NCI-H146 treated with DMSO at 0.1 percent for 48 hours (cell line): ENCODE measurements at regions not wholly inside any gene's neighbourhood (a gene's known extent, or its start where the extent isn't known, plus 50 kb on each side); places are given as distances from the start of the nearest gene placed in this dataset.
"Not testable (repeated sequence)": the region's sequence is repeated elsewhere in the genome, so short reads cannot be mapped to it uniquely, and the experiment has no call there.

Source experiments
- DNase-seq: peaks from one replicate; lab custom pipeline; 2025; ENCODE audit not compliant: unreplicated experiment; lab: John Stamatoyannopoulos, UW

DNA sequence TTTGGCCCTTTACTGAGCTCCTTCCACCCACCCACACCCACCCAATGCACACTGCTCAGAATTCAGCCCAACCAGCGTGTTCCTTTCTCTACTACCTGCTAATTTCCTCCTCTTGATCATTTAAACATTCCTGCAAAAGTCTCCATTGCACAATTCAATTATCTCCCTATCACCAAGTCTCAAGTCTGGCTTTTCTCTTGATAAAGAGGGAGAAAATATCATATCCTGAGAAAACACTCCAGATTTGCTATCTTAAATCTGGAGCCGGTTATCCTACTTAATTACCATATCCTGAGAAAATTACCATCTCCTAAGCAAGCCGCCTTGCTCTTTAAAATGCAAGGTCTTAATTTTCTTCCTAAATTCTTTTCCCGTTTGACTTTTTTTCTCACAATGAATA lies 505.5 kb downstream of the XPNPEP1 start:
- no peak for DNase-seq

DNA sequence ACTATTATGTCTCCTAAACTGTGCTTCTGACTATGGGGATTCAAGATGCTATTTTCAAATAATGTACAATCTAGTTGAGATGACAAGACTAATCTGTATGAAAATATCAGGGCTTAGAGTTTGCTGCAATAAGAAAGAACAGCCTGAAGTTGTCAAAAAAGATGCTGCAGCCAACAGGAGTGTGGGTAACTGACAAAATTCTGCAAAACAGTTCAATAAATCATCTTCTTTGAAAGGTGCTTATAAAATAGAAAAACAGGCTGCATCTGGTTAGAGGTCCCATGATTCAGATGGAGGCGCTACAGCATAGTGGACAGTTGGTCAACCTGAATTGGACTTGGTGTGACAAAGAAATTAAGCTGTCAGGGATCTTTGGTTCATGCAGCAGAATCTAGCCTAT lies 511.0 kb downstream of the XPNPEP1 start:
- DNase-seq: no peak

DNA sequence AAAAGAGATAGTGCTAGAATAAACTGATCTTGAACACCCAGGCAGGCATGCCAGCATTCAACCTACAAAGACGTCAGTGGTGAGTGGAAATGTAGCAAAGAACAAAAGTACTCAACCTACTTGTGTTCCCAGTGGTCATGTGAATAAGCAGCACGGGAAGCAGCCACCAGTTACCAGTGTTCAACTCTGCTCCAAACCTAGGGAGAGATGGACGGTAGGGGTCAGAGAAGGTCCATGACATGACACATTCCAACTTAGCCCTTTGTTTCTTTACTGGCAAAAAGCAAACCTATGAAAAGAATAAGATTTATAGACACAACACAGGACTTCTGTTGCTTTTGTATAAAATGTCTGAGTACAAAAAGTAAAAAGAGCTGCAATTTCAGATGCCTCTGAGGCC lies 511.4 kb downstream of the XPNPEP1 start:
- DNase-seq: no peak

DNA sequence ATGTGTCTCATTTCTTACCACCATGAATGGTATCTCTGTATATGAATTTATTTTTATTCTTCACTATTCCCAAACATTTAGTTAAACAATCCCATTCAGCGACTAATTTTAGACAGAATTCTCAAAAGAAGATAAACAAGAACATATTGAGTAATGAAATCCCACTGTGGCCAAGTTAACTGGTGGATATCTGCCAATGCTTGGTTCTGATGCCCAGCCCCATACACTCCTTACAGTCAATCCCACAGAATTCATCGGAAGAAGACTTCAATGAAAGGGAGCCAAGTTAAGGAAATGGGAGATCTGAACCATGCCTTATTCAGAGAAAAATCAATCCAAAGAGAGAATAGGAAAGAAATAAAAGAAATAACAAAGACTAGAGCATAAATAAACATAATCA lies 518.0 kb downstream of the XPNPEP1 start:
- DNase-seq: no peak

DNA sequence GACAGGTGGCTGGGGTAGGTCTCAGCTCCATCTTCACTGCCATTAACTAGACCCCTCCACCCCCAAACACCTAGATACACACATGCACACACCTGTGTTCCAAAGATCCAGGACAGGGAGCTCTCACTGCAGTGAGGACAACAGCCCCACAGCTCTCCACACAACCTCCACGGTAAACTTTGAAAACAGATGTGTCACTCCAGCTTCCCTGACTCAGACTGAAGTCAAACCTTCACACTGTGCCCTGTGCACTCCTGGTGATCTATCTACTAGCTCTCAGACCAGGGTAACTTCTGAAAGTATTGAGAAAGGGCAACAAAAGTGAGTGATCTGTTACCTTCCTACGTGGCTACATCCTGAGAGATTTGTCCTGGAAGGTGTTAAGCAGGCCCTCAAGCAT lies 519.8 kb downstream of the XPNPEP1 start:
- DNase-seq: no peak

DNA sequence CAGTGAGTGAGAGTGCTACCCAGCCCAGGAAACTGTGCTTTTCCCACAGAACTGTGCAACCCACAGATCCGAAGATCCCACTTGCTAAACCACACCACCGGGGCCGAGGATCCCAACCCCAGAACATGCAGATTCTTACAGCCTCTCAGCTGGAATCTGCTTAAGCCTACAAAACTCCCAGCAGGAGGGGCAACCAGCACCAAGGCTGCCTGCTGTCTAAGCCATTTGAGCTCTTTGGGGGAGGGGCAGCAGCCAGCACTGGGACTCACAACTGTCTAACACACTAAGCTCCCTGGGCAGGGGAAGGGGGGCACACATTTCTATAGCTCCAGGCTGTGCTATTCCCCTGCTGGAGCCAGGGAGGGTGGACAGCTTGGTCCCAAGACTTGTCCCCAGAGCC lies 529.9 kb downstream of the XPNPEP1 start:
- no peak for DNase-seq

DNA sequence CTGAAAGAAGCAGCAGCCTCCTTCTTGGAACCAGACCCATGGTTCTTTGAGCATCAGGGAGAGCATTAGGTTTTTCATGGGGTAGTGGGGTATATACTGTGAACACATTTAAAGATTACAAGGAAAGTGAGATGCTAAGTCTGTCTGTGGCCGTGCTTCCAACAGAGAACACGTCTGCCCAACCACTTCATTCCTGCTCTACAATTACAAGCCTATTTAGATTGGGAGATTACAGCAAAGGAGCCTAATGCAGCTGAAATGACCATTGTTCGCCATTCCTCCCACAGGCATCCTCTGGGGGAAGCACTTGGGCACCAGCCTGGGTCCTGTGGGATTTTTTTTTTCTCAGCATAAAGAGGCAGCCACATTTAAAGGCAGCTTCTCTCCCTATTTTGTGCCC lies 536.4 kb downstream of the XPNPEP1 start:
- no peak for DNase-seq

DNA sequence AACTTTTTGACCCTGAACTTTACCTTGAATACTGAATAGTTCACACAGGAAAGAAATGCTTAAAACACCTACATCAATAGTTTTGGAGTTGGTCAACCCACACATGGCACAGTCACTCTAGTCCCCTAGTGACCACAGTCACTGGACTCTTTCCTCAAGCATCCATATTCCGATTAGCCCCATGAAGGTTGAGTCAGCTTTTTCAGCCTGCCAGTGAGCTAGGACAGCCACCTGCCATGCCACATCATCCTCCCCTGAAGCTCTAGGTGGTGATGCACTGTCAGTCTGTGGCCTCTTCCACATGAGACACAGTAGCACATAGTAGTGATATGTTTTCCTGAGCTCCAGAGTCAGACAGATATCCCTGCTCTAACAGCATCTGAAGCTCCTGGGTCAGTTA lies 537.2 kb downstream of the XPNPEP1 start:
- no peak for DNase-seq

DNA sequence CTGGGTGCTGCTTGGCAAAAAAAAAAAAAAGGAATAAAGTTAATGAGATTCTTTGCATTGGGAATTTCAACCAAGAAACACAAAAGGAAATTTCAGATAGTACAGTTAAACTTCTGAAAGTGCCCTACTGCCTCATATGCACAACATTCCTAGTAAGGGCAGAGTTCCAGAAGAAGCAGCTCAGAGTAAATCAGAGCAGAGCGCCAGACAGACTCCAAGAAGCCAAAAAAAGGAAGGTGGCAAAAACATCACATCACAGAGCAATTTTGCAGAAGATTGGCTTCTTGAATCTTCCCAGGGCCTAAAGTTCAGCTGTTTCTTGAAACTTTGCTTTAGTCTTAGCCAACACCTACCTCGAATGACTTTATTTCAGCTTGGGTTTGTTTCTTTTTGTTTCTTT lies 544.1 kb downstream of the XPNPEP1 start:
- no peak for DNase-seq

DNA sequence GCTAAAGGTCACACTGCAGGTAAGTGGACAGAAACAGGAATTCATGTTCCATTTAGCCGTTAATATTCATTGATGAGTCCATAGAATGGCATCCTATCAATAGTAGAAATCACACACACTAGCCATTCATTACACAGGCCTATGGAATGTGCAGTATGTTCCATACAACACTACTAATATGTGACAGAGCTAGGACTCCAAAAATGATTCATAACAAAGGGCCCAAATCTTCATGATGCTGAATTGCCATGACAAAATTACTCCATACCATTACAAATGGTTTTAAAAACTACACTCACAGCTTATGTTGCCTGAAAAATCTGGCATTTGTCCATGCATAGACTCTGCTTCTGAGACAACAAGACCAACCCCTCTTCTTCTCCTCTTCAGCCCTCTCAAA lies 549.1 kb downstream of the XPNPEP1 start:
- DNase-seq: no peak

DNA sequence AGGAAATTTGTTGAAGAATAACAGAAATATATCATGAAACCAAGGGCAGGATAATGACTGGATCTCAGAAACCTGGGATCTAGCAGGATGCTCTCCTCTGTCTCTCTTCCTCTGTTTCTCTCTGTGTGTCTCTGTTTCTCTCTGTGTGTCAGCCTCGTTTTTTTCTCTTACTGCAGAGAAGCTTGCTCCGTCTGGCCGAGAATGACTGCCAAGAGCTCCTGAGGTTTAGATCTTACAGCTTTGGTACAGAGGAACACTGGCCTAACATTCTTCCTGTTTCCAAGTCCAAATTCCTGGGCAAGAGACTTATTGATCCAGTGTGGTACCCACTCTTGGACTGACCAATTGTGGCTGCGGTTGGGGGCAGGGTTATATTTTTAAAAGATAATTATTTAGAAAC lies 564.0 kb downstream of the XPNPEP1 start:
- no peak for DNase-seq

DNA sequence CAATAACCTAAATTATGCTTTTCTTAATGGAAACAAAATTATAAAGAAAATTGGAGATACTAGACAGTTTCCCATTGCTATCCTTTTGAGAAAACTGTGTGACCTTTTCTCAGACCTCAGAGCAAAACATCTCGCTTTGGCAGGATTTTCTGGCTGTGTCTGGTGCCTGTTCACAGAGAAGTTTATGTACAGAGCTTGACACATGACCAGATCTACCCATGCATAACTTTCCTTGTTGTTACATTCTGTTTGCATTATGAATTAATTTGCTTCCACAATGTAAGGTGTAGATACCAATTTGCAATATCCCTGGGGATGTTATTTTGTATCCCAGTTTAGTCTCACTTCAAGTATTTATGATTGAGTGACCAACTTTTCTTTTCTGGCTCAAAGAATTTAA lies 565.0 kb downstream of the XPNPEP1 start:
- DNase-seq: no peak

DNA sequence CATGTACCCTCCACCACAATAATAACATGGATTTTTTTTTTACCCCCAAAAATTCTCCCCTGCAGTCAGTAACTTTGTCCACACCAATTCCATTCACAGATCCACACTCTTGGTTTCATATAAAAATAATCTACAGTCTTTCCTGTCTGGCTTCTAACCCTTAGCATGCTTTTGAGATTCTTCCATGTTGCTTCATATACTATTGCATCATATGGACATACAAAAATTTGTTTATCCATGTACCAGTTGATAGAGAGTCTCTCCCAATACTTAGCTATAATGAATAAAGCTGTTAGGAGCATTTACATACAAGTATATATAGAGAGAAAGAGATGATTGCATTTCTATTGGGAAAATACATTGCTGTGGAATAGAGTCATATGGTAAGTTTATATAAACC lies 575.0 kb downstream of the XPNPEP1 start:
- no peak for DNase-seq

DNA sequence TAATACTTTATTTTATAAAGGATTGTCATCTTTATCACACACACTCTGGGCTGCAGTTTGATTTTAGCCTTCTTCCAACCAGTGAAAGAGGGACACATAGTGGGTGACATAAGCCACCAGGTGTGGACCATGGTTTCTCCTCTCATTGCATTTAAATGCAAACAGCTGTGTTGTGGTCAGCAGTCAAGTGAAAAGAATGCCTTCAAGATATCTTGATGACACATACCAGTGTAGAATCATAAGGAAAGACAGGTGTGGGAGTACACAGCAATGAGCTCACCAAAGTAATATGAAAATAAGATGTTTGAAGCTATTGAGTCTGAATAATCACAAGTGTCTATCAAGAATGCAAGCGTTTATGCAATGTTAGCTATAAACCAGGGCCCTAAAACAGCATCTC lies 580.0 kb downstream of the XPNPEP1 start:
- no peak for DNase-seq

DNA sequence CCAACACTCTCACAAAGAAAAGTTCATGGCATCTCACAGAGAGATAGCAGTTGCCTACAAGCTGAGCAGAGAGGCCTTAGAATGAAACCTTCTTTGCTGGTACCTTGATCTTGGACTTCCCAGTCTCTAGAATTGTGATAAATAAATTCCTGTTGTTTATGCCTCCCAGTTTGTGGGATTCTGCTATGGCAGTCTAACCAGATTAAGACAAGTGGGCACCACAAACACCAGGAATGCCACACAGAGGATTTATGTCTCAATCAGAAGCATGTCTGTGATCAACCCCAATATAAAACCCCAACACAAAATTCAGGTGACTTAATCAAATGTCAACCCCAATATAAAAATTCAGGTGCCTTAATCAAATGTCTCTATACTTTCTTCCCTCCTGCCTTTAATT lies 581.3 kb downstream of the XPNPEP1 start:
- DNase-seq: no peak

DNA sequence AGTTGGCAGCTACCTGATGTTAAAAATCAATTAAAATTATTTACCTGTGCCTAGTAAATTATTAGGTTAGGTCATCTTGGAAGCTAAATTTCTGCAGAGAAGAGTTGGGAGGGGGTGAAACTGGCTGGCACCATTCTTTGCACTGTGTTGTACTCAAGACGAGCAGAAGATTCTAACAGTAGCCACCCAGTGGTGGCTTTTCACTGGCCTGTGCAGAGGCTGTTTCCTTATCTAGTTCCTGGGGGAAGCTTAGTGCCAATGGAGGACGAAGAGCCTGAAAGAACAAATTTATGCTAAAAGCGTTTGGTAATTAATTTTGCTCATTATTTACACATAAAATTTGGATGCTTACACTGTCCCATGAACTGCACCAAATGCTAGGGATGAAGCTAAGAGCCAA lies 595.3 kb downstream of the XPNPEP1 start:
- no peak for DNase-seq

DNA sequence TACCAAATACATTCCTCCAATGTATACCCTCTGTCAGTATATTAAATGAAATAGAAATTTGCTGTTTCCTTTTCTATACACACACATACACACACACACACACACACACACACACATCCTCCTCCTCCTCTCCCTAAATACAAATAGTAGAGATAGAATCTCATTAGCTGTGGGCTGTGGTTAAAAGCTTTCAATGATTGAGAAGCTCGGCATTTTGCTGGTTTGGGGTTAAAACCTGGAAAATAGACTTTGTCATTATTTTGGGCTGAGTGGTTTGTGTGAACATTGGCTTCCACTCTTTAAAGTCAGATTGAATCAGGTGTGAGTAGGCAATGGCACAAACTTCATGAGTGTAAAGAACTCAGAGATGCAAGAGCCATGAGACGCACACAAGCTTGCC lies 596.0 kb downstream of the XPNPEP1 start:
- DNase-seq: no peak

DNA sequence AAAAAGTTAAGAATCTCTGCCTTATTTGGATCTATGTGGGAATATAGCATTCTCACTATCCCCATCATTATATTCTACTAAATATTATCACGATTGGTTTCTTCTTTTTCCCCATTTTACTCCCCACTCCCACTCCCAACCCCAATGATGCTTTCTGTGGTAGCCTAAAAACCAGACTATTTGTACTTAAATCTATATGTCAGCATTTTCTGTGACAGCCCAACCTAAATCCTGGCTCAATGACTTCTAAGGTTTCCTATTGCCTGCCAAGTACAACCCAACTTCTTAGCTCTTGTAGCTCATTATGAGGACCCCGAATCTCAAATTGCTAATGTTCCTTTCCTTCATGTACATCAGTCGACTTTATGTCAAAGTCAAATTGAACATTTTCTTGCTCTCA lies 598.6 kb downstream of the XPNPEP1 start:
- DNase-seq: no peak

DNA sequence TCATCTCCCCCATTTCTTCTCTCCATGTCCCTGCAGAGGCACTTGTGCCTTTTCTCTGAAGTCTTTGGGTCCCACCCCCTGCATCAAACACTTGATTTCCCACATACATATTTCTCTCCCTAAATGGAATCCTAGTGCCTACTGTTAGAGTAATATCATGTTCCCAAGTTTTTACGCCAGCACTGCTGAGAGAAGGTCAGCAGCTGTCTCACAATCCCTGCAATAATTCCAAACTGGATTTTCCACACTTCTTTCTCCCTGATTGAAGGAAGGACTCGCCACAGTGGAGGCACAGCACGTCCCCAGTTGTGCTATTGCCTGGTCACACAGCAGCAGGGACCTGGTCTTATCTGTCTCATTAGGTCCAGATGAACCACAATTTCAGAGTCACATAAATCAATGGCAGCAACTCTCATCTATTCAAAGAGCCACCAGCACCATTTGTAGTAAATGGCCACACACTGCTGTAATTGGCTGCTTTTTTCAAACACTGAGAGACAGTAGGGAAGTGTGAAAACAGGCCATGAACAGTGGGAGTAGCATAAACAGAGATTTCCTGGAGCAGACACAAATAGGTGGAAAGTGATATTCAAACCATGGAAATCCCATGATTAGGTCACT lies 605.5 kb downstream of the XPNPEP1 start:
- no peak for DNase-seq

DNA sequence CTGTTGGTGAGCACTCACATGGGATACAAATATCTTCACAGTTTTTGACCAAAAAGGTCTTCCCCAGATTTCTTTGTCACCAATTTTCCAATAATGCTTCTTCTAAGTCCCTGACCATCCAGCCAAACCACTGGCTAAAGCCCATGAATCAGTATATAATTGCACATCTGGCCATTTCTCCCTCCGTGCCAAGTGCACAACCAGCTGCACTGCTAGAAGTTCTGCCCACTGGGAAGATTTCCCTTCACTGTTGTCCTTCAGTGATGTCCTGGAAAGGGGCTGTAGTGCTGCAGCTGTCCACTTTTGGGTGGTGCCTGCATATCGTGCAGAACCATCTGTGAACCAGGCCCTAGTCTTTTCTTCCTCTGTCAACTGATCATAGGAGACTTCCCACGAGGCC lies 609.3 kb downstream of the XPNPEP1 start:
- not testable (repeated sequence) for DNase-seq

DNA sequence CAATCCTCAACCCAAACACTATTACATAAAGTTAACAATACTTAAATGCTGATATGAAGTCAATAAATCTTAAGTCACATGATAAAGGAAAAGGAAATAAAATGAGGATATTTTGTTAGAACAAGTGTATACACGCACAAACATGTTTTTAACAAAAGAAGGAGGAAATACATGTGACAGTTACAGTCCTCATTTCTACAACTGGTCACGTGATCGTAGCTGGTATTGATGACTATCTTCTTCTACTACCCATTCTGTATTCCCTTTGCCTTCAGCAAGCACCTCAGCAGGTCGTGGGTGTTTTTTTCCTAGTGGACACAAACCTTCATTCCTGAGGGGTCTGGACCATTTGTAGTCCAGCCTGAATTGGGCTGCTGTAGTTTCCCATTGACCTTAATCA lies 610.8 kb downstream of the XPNPEP1 start:
- DNase-seq: not testable (repeated sequence)

DNA sequence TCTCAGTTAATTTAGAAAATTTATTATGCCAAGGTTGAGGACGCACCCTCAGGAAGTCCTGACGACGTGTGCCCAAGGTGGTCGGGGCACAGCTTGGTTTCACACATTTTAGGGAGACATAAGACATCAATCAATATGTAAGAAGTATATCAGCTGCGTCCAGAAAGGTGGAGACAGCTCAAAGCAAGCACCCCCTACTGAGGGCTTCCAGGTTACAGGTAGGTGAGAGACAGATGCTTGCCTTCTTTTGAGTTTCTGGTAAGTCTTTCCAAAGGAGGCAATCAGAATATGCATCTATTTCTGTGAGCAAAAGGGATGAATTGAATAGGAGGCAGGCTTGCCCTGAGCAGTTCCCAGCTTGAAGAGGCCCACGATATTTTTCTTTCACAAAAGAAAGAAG lies 614.3 kb downstream of the XPNPEP1 start:
- no peak for DNase-seq

DNA sequence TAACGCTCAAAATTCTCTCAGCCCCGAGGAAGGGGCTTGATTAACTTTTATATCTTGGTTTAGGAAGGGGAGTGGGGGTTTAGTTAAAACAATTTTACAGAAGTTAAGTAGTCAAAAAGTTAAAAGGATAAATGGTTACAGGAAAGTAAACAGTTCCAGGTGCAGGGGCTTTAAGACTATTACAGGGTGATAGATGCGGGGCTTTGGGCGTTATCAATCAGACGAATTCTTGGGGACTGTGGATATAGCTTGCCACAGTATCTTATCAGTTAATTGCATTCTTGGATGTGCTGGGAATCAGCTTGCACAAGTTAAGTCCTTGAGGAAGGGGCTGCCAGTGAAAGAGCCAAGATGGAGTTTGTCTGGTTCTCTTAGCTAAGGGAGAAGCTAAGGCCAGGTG lies 616.2 kb downstream of the XPNPEP1 start:
- not testable (repeated sequence) for DNase-seq

DNA sequence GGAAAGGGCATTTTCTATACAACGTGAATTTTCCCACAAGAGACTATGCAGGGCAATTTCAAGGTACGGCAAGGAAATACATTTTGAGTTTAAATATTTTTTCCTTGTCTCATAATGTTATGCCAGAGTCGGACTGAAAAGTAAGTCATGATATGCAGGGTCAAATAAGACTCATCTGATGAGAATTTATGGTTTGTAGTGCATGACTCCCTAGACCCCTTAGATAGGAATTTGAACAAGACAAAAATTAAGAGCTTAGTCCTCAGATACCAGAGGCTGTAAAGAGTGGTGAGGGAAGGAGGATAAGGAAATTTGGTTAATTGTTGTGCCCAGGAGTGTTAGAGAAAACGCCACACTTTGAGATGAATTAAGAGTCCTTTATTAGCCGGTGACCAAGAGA lies 616.6 kb downstream of the XPNPEP1 start:
- no peak for DNase-seq
